HepG2 (cell line): ENCODE measurements at regions not wholly inside any gene's neighbourhood (a gene's known extent, or its start where the extent isn't known, plus 50 kb on each side); places are given as distances from the start of the nearest gene placed in this dataset.

ENCODE experiments used
- ATAC-seq: fragments of 200-7000 bp; cut with Tn5 transposase; 3 replicates; pipeline ENCODE4 v1.9.1; 2020; ENCODE audit warnings: mild to moderate bottlenecking, moderate library complexity
- BruUV-seq: library from RNA; stranded (reverse); fragments of 400-500 nt; replicated peaks from 2 replicates; lab custom pipeline; 2021; lab: Mats Ljungman, UMichigan
- CTCF ChIA-PET: fragments of 300-600 bp; formaldehyde crosslinking; extraction: SDS; loops from one replicate; lab custom pipeline; 2021; ENCODE audit warnings: low total read pairs, inconsistent platforms, low intra/inter-chr PET ratio; lab: Yijun Ruan, JAX
- POLR2A ChIA-PET: fragments of 350-600 bp; sonication (Branson Sonifier 250); formaldehyde crosslinking; loops from one replicate; lab custom pipeline; 2020; ENCODE audit warnings: antibody characterized with exemption, inconsistent platforms; lab: Yijun Ruan, JAX
- DNase-seq: peaks from one replicate; pipeline ENCODE4 v3.0.0-alpha.2; 2015; ENCODE audit warnings: low spot score
- FAIRE-seq: peaks from 3 replicates; lab custom pipeline; 2011; peaks lifted over from hg19 to GRCh38; lab: Jason Lieb, UNC
- H2AFZ ChIP-seq: one replicate; pipeline ENCODE4 v1.6.1; 2011; ENCODE audit warnings: low read length, inconsistent platforms
- H3K27ac ChIP-seq: fragments of 300-600 bp; 3 replicates; pipeline ENCODE4 v1.8.0; 2011; ENCODE audit warnings: mixed run types, mild to moderate bottlenecking, mixed read lengths, low read length, inconsistent platforms; ENCODE audit not compliant: insufficient read depth; ENCODE audit errors: extremely low read length
- H3K27me3 ChIP-seq, 2 experiments: fragments of 200-600 bp in 1 of 2; 2 replicates in 1 of 2; 3 replicates in 1 of 2; pipeline versions ENCODE4 v1.6.0 to v1.8.0; 2011; ENCODE audit warnings: low read length in 2 of 2, mild to moderate bottlenecking in 2 of 2, moderate library complexity in 2 of 2, inconsistent platforms in 1 of 2; ENCODE audit not compliant: insufficient read depth in 2 of 2, control insufficient read depth in 1 of 2
- H3K36me3 ChIP-seq, 2 experiments: fragments of 200-600 bp in 1 of 2; replicated peaks in 1 of 2; 2 replicates in 1 of 2; 3 replicates in 1 of 2; pipeline versions ENCODE4 v1.5.1 to v1.8.0; 2011; ENCODE audit warnings: low read length in 2 of 2, inconsistent platforms in 1 of 2; ENCODE audit not compliant: insufficient read depth in 2 of 2, control insufficient read depth in 1 of 2
- H3K4me1 ChIP-seq: 2 replicates; pipeline ENCODE4 v1.5.1; 2012; ENCODE audit warnings: low read length, inconsistent platforms; ENCODE audit not compliant: insufficient read depth
- H3K4me2 ChIP-seq: 2 replicates; pipeline ENCODE4 v1.6.0; 2011; ENCODE audit warnings: low read depth, low read length, inconsistent platforms
- H3K4me3 ChIP-seq, 3 experiments: fragments of 200-600 bp in 1 of 3; sonication (generic), shearing (Covaris generic) in 1 of 3; replicated peaks in 1 of 3; 2 replicates each; pipeline ENCODE4 v1.5.1; 2011 to 2016; ENCODE audit warnings: low read length in 3 of 3, inconsistent platforms in 2 of 3, low read depth in 2 of 3, mild to moderate bottlenecking in 2 of 3, control low read depth in 1 of 3, mixed read lengths in 1 of 3; ENCODE audit not compliant: insufficient read depth in 1 of 3
- H3K79me2 ChIP-seq: one replicate; pipeline ENCODE4 v1.6.1; 2011; ENCODE audit warnings: low read length, inconsistent platforms; ENCODE audit not compliant: insufficient read depth
- H3K9ac ChIP-seq: 2 replicates; pipeline ENCODE4 v1.6.0; 2011; ENCODE audit warnings: mild to moderate bottlenecking, low read depth, low read length, inconsistent platforms; ENCODE audit not compliant: insufficient read depth
- H3K9me3 ChIP-seq: 2 replicates; pipeline ENCODE4 v1.5.1; 2012; ENCODE audit warnings: mild to moderate bottlenecking, low read length
- H4K20me1 ChIP-seq: 2 replicates; pipeline ENCODE4 v1.6.0; 2011; ENCODE audit warnings: inconsistent platforms, mild to moderate bottlenecking, low read length, moderate library complexity; ENCODE audit not compliant: insufficient read depth
- CSRNP1 ChIP-seq: sonication (generic); formaldehyde crosslinking; IDR thresholded peaks from 2 replicates; pipeline ENCODE4 v1.8.1; 2023; ENCODE audit warnings: mild to moderate bottlenecking, missing genetic modification reagents
- DDIT3 ChIP-seq: sonication (generic); formaldehyde crosslinking; IDR thresholded peaks from 2 replicates; pipeline ENCODE4 v1.4.0; 2020; ENCODE audit warnings: mild to moderate bottlenecking, missing genetic modification reagents
- ELF1 ChIP-seq: sonication (generic); formaldehyde crosslinking; IDR thresholded peaks from 2 replicates; pipeline ENCODE4 v1.4.0; 2020; ENCODE audit warnings: missing genetic modification reagents
- ETV6 ChIP-seq: sonication (generic); formaldehyde crosslinking; conservative IDR thresholded peaks from 2 replicates; pipeline ENCODE4 v1.4.0; 2020; ENCODE audit warnings: missing genetic modification reagents
- FOSL1 ChIP-seq: sonication (generic); formaldehyde crosslinking; IDR thresholded peaks from 2 replicates; pipeline ENCODE4 v1.9.0; 2021; ENCODE audit warnings: missing genetic modification reagents, borderline replicate concordance
- IRF2 ChIP-seq: IDR thresholded peaks from 2 replicates; pipeline ENCODE4 v1.6.1; 2018; ENCODE audit warnings: missing genetic modification reagents, missing compliant biosample characterization
- KDM5A ChIP-seq: fragments of 200-600 bp; sonication (generic); IDR thresholded peaks from 2 replicates; pipeline ENCODE4 v1.7.0; 2018; ENCODE audit warnings: antibody characterized with exemption, mild to moderate bottlenecking, low read length, borderline replicate concordance
- NFE2L2 ChIP-seq: fragments of 150-350 bp; IDR thresholded peaks from 2 replicates; pipeline ENCODE4 v1.6.1; 2014; ENCODE audit warnings: low read length
- SMYD3 ChIP-seq: sonication (generic); formaldehyde crosslinking; IDR thresholded peaks from 2 replicates; pipeline ENCODE4 v1.8.1; 2023; ENCODE audit warnings: mild to moderate bottlenecking, missing genetic modification reagents
- SNAPC2 ChIP-seq: sonication (generic); formaldehyde crosslinking; IDR thresholded peaks from 2 replicates; pipeline ENCODE4 v1.8.1; 2022; ENCODE audit warnings: mild to moderate bottlenecking, missing genetic modification reagents
- THAP11 ChIP-seq: IDR thresholded peaks from 2 replicates; pipeline ENCODE4 v1.6.1; 2016; ENCODE audit warnings: missing biosample characterization, missing genetic modification reagents
- ZFP82 ChIP-seq: sonication (generic); formaldehyde crosslinking; IDR thresholded peaks from 2 replicates; pipeline ENCODE4 v1.5.1; 2020; ENCODE audit warnings: mild to moderate bottlenecking, missing genetic modification reagents, borderline replicate concordance
- ZNF616 ChIP-seq: sonication (generic); formaldehyde crosslinking; IDR thresholded peaks from 2 replicates; pipeline ENCODE4 v1.5.0; 2020; ENCODE audit warnings: low read depth, mild to moderate bottlenecking, missing genetic modification reagents
- ZNF710 ChIP-seq: sonication (generic); formaldehyde crosslinking; IDR thresholded peaks from 2 replicates; pipeline ENCODE4 v1.5.0; 2020; ENCODE audit warnings: mild to moderate bottlenecking, missing genetic modification reagents, borderline replicate concordance
- ZNF75D ChIP-seq: sonication (generic); formaldehyde crosslinking; IDR thresholded peaks from 2 replicates; pipeline ENCODE4 v1.8.1; 2023; ENCODE audit warnings: missing genetic modification reagents, mild to moderate bottlenecking, borderline replicate concordance
- ZNF766 ChIP-seq: sonication (generic); formaldehyde crosslinking; IDR thresholded peaks from 2 replicates; pipeline ENCODE4 v1.5.0; 2020; ENCODE audit warnings: missing genetic modification reagents, borderline replicate concordance
- ZNF780A ChIP-seq: sonication (generic); formaldehyde crosslinking; IDR thresholded peaks from 2 replicates; pipeline ENCODE4 v1.8.0; 2022; ENCODE audit warnings: mild to moderate bottlenecking, missing genetic modification reagents, moderate library complexity
- WGBS: methylation state at CpG from one replicate; pipeline ENCODE4 v1.1.6; 2017; ENCODE audit warnings: low lambda C conversion rate; 5-methylcytosine and 5-hydroxymethylcytosine counted together
- in situ Hi-C: cut with HindIII; loops from 2 replicates; pipeline ENCODE4 v1.10.0; 2017; ENCODE audit warnings: low pct_unique_long_range_greater_than_20kb; ENCODE audit not compliant: extremely low pct_ligation_motif_present
- intact Hi-C: fragments of 100-400 bp; cut with micrococcal nuclease; formaldehyde crosslinking; loops from one replicate; pipeline ENCODE4 v1.10.0; 2022; ENCODE audit not compliant: unreplicated experiment
- TF ChIP-seq, protein P1 (sequence below): sonication (generic); formaldehyde crosslinking; IDR thresholded peaks from 2 replicates; pipeline ENCODE4 v1.5.0; 2020; ENCODE audit warnings: missing genetic modification reagents
- TF ChIP-seq, protein P2 (sequence below): sonication (generic); formaldehyde crosslinking; IDR thresholded peaks from 2 replicates; pipeline ENCODE4 v1.8.0; 2023; ENCODE audit warnings: mild to moderate bottlenecking, missing genetic modification reagents

DNA sequence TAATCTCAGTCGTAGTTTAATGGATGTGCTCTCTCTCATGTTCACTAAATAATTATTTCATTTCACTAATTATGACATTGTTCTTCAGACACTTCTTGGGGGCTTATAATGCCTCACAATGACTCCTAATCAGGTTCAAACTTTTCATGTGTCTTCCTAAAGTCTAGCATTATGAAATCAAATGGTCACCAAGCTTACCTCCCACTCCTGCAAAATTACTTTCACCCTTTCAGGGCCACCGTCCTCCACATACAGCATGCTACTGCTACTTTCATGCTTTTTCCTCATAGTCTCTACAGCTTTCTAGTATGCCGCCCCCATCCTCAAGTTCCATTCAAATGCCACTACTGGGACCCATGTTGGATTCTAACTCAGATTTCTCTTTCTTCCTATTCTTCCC, 59.8 kb upstream of the C1orf53 start (continued):
- TF ChIP-seq NFE2L2 (no peak), FOSL1 (CRISPR knock-in tag) (no peak), DDIT3 (CRISPR knock-in tag) (no peak), ZNF710 (CRISPR knock-in tag) (no peak), ZNF75D (CRISPR knock-in tag) (no peak), ZNF616 (no peak)
- TF ChIP-seq, protein P1, sequence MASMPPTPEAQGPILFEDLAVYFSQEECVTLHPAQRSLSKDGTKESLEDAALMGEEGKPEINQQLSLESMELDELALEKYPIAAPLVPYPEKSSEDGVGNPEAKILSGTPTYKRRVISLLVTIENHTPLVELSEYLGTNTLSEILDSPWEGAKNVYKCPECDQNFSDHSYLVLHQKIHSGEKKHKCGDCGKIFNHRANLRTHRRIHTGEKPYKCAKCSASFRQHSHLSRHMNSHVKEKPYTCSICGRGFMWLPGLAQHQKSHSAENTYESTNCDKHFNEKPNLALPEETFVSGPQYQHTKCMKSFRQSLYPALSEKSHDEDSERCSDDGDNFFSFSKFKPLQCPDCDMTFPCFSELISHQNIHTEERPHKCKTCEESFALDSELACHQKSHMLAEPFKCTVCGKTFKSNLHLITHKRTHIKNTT, result no peak
- TF ChIP-seq, all 625 proteins: peak for 0

GRCh38 chr1:197841883-197842553, 60.4 kb upstream of the C1orf53 start:
- no peak overlapping the region for H3K4me2 ChIP-seq
- no peak overlapping the region for H3K9ac ChIP-seq
- DNase-seq, result no peak
- H3K79me2 ChIP-seq, result no peaks in the 10 kb centered on the region
- H3K4me3 ChIP-seq, result no peak overlapping the region
- H3K27me3 ChIP-seq, result no peaks in the 10 kb centered on the region
- intact Hi-C loops (no loop called here), in situ Hi-C loops (no loop called here)
- peaks cover 10% of the 10 kb centered on the region for H3K4me1 ChIP-seq
- no peaks in the 10 kb centered on the region for H3K9me3 ChIP-seq
- H3K27ac ChIP-seq, result no peak overlapping the region
- CTCF ChIA-PET, result no interaction called here
- no peaks in the 10 kb centered on the region for H3K36me3 ChIP-seq
- FAIRE-seq, result no peak
- no TSS peak for BruUV-seq
- POLR2A ChIA-PET, result no interaction called here
- H4K20me1 ChIP-seq, result no peaks in the 10 kb centered on the region
- no peak overlapping the region for H2AFZ ChIP-seq
- 58% methylated on average over 2 of the region's 2 CpGs for WGBS
- ATAC-seq, result no peak
- TF ChIP-seq ZNF766 (no peak), KDM5A (no peak), THAP11 (CRISPR knock-in tag) (no peak), ZFP82 (CRISPR knock-in tag) (no peak), ELF1 (no peak), IRF2 (CRISPR knock-in tag) (no peak), SNAPC2 (CRISPR knock-in tag) (no peak), ZNF780A (no peak), CSRNP1 (CRISPR knock-in tag) (no peak), SMYD3 (CRISPR knock-in tag) (no peak), ETV6 (CRISPR knock-in tag) (no peak)
- TF ChIP-seq, protein P2, sequence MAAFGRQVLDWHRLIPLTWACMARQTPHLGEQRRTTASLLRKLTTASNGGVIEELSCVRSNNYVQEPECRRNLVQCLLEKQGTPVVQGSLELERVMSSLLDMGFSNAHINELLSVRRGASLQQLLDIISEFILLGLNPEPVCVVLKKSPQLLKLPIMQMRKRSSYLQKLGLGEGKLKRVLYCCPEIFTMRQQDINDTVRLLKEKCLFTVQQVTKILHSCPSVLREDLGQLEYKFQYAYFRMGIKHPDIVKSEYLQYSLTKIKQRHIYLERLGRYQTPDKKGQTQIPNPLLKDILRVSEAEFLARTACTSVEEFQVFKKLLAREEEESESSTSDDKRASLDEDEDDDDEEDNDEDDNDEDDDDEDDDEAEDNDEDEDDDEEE (CRISPR knock-in tag), result no peak
